HCT116 (cell line): ENCODE measurements at regions not wholly inside any gene's neighbourhood (a gene's known extent, or its start where the extent isn't known, plus 50 kb on each side); places are given as distances from the start of the nearest gene placed in this dataset.

Experiments used
- ATAC-seq: fragments of 200-7000 bp; cut with Tn5 transposase; 2 replicates; pipeline ENCODE4 v1.9.1; 2020; ENCODE audit warnings: mild to moderate bottlenecking, moderate library complexity
- BruUV-seq: library from RNA; stranded (reverse); fragments of 400-500 nt; replicated peaks from 2 replicates; lab custom pipeline; 2021; lab: Mats Ljungman, UMichigan
- CTCF ChIA-PET: fragments of 300-600 bp; sonication (Branson Sonifier 250); formaldehyde crosslinking; loops from one replicate; lab custom pipeline; 2021; ENCODE audit warnings: antibody characterized with exemption; lab: Charles Lee
- POLR2A ChIA-PET: fragments of 300-600, 350-600 bp; sonication (Branson Sonifier 250); formaldehyde crosslinking; loops from one replicate; lab custom pipeline; 2021; ENCODE audit warnings: antibody characterized with exemption; lab: Charles Lee
- RAD21 ChIA-PET, 2 experiments: fragments of 300-600 bp; sonication (Branson Sonifier 250); formaldehyde crosslinking; loops; one replicate each; lab custom pipeline; 2023; ENCODE audit warnings: low total read pairs in 2 of 2; ENCODE audit not compliant: uncharacterized antibody in 2 of 2, unreplicated experiment in 2 of 2, low non-redundant PET in 1 of 2; lab: Charles Lee
- DNase-seq: peaks from one replicate; pipeline ENCODE4 v3.0.0-alpha.2; 2010; ENCODE audit warnings: low read depth, low spot score
- H2AFZ ChIP-seq: fragments of 200-600 bp; shearing (Covaris generic), sonication (generic); 2 replicates; pipeline ENCODE4 v1.6.1; 2017; ENCODE audit warnings: low read depth, mixed run types, mixed read lengths, antibody characterized with exemption, low read length; ENCODE audit not compliant: poor library complexity, severe bottlenecking
- H3K27ac ChIP-seq: 2 replicates; pipeline ENCODE4 v1.5.1; 2012; ENCODE audit warnings: low read depth, low read length
- H3K27me3 ChIP-seq: fragments of 200-600 bp; sonication (generic); 2 replicates; pipeline ENCODE4 v1.6.1; 2016; ENCODE audit warnings: mixed run types, low read length, mixed read lengths; ENCODE audit not compliant: insufficient read depth
- H3K36me3 ChIP-seq, 2 experiments: fragments of 200-500 bp in 1 of 2; fragments of 200-600 bp in 1 of 2; sonication (Bioruptor generic) in 1 of 2; sonication (generic) in 1 of 2; 2 replicates each; pipeline versions ENCODE4 v1.5.1 to v1.6.1; 2014 to 2016; ENCODE audit warnings: low read length in 2 of 2, inconsistent platforms in 1 of 2, mixed read lengths in 1 of 2, mixed run types in 1 of 2; ENCODE audit not compliant: insufficient read depth in 2 of 2, control insufficient read depth in 1 of 2
- H3K4me1 ChIP-seq, 2 experiments: fragments of 200-600 bp in 1 of 2; sonication (generic) in 1 of 2; 2 replicates each; pipeline versions ENCODE4 v1.5.1 to v1.6.1; 2012 to 2017; ENCODE audit warnings: low read length in 2 of 2, inconsistent platforms in 1 of 2, mild to moderate bottlenecking in 1 of 2, mixed read lengths in 1 of 2, mixed run types in 1 of 2, moderate library complexity in 1 of 2; ENCODE audit not compliant: insufficient read depth in 2 of 2, control insufficient read depth in 1 of 2
- H3K4me2 ChIP-seq: fragments of 200-600 bp; sonication (generic); 2 replicates; pipeline ENCODE4 v1.6.1; 2017; ENCODE audit warnings: mixed run types, low read length, mixed read lengths
- H3K4me3 ChIP-seq, 2 experiments: fragments of 200-600 bp in 1 of 2; sonication (generic) in 1 of 2; replicated peaks in 1 of 2; 2 replicates each; pipeline ENCODE4 v1.5.1; 2011 to 2016; ENCODE audit warnings: low read length in 2 of 2, control low read depth in 1 of 2, low read depth in 1 of 2, mild to moderate bottlenecking in 1 of 2, mixed read lengths in 1 of 2, mixed run types in 1 of 2
- H3K79me2 ChIP-seq: fragments of 200-600 bp; sonication (generic); 2 replicates; pipeline ENCODE4 v1.6.1; 2017; ENCODE audit warnings: mild to moderate bottlenecking, mixed run types, low read length, moderate library complexity, mixed read lengths; ENCODE audit not compliant: insufficient read depth
- H3K9ac ChIP-seq: fragments of 200-600 bp; sonication (generic); 2 replicates; pipeline ENCODE4 v1.6.1; 2016; ENCODE audit warnings: low read length, mixed read lengths
- H3K9me2 ChIP-seq: fragments of 200-600 bp; sonication (generic), shearing (Covaris generic); 2 replicates; pipeline ENCODE4 v1.6.1; 2017; ENCODE audit warnings: mixed run types, mild to moderate bottlenecking, moderate library complexity; ENCODE audit not compliant: insufficient read depth
- H3K9me3 ChIP-seq, 2 experiments: fragments of 200-500 bp in 1 of 2; fragments of 200-600 bp in 1 of 2; sonication (Bioruptor generic) in 1 of 2; sonication (generic) in 1 of 2; 2 replicates each; pipeline ENCODE4 v1.6.1; 2014 to 2017; ENCODE audit warnings: low read length in 2 of 2, mixed read lengths in 2 of 2, inconsistent platforms in 1 of 2, low read depth in 1 of 2, mild to moderate bottlenecking in 1 of 2, mixed run types in 1 of 2, moderate library complexity in 1 of 2; ENCODE audit not compliant: control insufficient read depth in 1 of 2, insufficient read depth in 1 of 2
- H4K20me1 ChIP-seq: fragments of 200-600 bp; sonication (generic), shearing (Covaris generic); 2 replicates; pipeline ENCODE4 v1.6.1; 2017; ENCODE audit warnings: mixed run types, mild to moderate bottlenecking, moderate library complexity; ENCODE audit not compliant: insufficient read depth
- CBX3 ChIP-seq: IDR thresholded peaks from 2 replicates; pipeline ENCODE4 v1.6.1; 2012; ENCODE audit warnings: low read depth
- CEBPB ChIP-seq: IDR thresholded peaks from 2 replicates; pipeline ENCODE4 v1.6.1; 2012; ENCODE audit warnings: low read depth
- YY1 ChIP-seq: IDR thresholded peaks from 2 replicates; pipeline ENCODE4 v1.6.1; 2011; ENCODE audit warnings: low read length, low read depth, moderate library complexity, mild to moderate bottlenecking; ENCODE audit not compliant: insufficient replicate concordance; ENCODE audit errors: extremely low read depth
- intact Hi-C: fragments of 100-400 bp; cut with micrococcal nuclease; formaldehyde crosslinking; loops from 2 replicates; pipeline ENCODE4 v1.10.0; 2022
- TF ChIP-seq, protein P1 (sequence below): IDR thresholded peaks from 2 replicates; pipeline ENCODE4 v1.6.1; 2012; ENCODE audit warnings: low read depth
- TF ChIP-seq, protein P2 (sequence below): IDR thresholded peaks from 2 replicates; pipeline ENCODE4 v1.6.1; 2012

DNA sequence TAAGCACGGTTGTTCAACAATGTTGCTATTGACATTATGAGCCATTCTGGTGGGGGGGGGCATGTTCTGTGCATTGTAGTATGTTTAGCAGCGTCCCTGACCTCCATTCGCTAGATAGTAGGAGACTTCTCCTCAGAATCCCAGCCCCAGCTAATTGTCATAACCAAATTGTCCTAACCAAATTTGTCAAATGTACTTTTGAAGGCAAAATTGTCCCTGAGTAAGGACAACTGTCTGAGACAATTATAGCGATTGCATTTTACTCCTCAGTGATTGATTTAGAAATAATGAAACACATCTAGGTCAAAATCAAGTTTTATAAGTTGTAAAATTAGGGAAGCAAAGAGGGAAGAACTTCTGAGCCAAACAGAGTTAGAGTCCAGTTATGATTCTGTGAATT, 541.8 kb upstream of the CHORDC1 start:
- no peaks in the 10 kb centered on the region for H3K36me3 ChIP-seq
- ATAC-seq: no peak
- RAD21 ChIA-PET: no interaction called here
- no TSS peak for BruUV-seq
- H3K4me2 ChIP-seq: no peak overlapping the region
- CTCF ChIA-PET: no interaction called here
- no peak overlapping the region for H3K27ac ChIP-seq
- TF ChIP-seq, protein P1, sequence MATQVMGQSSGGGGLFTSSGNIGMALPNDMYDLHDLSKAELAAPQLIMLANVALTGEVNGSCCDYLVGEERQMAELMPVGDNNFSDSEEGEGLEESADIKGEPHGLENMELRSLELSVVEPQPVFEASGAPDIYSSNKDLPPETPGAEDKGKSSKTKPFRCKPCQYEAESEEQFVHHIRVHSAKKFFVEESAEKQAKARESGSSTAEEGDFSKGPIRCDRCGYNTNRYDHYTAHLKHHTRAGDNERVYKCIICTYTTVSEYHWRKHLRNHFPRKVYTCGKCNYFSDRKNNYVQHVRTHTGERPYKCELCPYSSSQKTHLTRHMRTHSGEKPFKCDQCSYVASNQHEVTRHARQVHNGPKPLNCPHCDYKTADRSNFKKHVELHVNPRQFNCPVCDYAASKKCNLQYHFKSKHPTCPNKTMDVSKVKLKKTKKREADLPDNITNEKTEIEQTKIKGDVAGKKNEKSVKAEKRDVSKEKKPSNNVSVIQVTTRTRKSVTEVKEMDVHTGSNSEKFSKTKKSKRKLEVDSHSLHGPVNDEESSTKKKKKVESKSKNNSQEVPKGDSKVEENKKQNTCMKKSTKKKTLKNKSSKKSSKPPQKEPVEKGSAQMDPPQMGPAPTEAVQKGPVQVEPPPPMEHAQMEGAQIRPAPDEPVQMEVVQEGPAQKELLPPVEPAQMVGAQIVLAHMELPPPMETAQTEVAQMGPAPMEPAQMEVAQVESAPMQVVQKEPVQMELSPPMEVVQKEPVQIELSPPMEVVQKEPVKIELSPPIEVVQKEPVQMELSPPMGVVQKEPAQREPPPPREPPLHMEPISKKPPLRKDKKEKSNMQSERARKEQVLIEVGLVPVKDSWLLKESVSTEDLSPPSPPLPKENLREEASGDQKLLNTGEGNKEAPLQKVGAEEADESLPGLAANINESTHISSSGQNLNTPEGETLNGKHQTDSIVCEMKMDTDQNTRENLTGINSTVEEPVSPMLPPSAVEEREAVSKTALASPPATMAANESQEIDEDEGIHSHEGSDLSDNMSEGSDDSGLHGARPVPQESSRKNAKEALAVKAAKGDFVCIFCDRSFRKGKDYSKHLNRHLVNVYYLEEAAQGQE: no peak
- TF ChIP-seq, protein P2, sequence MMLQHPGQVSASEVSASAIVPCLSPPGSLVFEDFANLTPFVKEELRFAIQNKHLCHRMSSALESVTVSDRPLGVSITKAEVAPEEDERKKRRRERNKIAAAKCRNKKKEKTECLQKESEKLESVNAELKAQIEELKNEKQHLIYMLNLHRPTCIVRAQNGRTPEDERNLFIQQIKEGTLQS: no peak
- TF ChIP-seq CEBPB (no peak), CBX3 (no peak), YY1 (no peak)
- TF ChIP-seq, all 23 proteins: peak for 0
- H3K4me3 ChIP-seq: no peak overlapping the region
- peaks cover 15 to 36% of the 10 kb centered on the region in 2 experiments; a peak in 3 of 4 replicates for H3K9me3 ChIP-seq
- H4K20me1 ChIP-seq: no peaks in the 10 kb centered on the region
- no peaks in the 10 kb centered on the region for H3K9me2 ChIP-seq
- no peaks in the 10 kb centered on the region for H3K27me3 ChIP-seq
- POLR2A ChIA-PET: no interaction called here
- no peak overlapping the region for H2AFZ ChIP-seq
- intact Hi-C loops: no loop called here
- no peak for DNase-seq
- no peak overlapping the region for H3K9ac ChIP-seq
- no peaks in the 10 kb centered on the region for H3K79me2 ChIP-seq
- H3K4me1 ChIP-seq: no peaks in the 10 kb centered on the region
